Right lobe of liver (tissue), 6 donors: ENCODE measurements at regions not wholly inside any gene's neighbourhood (a gene's known extent, or its start where the extent isn't known, plus 50 kb on each side); places are given as distances from the start of the nearest gene placed in this dataset.

ENCODE experiments used
- ATAC-seq, 4 donors: fragments of 200-7000 bp; cut with Tn5 transposase; one replicate each; pipeline ENCODE4 v1.9.1; 2020; ENCODE audit warnings: mild to moderate bottlenecking in 4 of 4, moderate library complexity in 4 of 4
- DNase-seq, 3 donors: peaks; one replicate each; pipeline ENCODE4 v3.0.0-alpha.2; 2020
- H3K27ac ChIP-seq, 3 donors: fragments of 200-600 bp; one replicate each; pipeline ENCODE4 v1.8.0; 2022
- H3K27me3 ChIP-seq, 2 donors: fragments of 200-600 bp; one replicate each; pipeline ENCODE4 v1.8.0; 2022
- H3K36me3 ChIP-seq, 4 donors: fragments of 200-600 bp; sonication (generic) in 1 of 4; one replicate each; pipeline versions ENCODE4 v1.5.1 to v1.8.0; 2017 to 2022; ENCODE audit warnings: control low read depth in 1 of 4
- H3K4me1 ChIP-seq, 4 donors: fragments of 200-600 bp; sonication (generic) in 1 of 4; one replicate each; pipeline versions ENCODE4 v1.5.1 to v1.8.0; 2017 to 2022; ENCODE audit warnings: control low read depth in 1 of 4
- H3K4me3 ChIP-seq, 3 donors: fragments of 200-600 bp; one replicate each; pipeline ENCODE4 v1.8.0; 2022
- H3K9me3 ChIP-seq, 4 donors: fragments of 200-600 bp; sonication (generic) in 1 of 4; one replicate each; pipeline versions ENCODE4 v1.5.1 to v1.8.0; 2017 to 2022; ENCODE audit warnings: control low read depth in 1 of 4
- POLR2A ChIP-seq: fragments of 450-650 bp; IDR thresholded peaks from one replicate; pipeline ENCODE4 v1.6.1; 2017; ENCODE audit warnings: antibody characterized with exemption, mild to moderate bottlenecking
- WGBS: methylation state at CpG from one replicate; pipeline ENCODE4 v1.1.6; 2018; ENCODE audit warnings: low coverage, low lambda C conversion rate; ENCODE audit not compliant: insufficient coverage; ENCODE audit errors: missing lambda C conversion rate; 5-methylcytosine and 5-hydroxymethylcytosine counted together
- intact Hi-C, 2 donors: fragments of 100-400 bp; cut with DNase I; formaldehyde crosslinking; loops; one replicate each; pipeline versions ENCODE4 v1.11.2 to v1.14.1; 2022
- TF ChIP-seq, protein P1 (sequence below), 4 donors: fragments of 200-600 bp in 3 of 4; fragments of 450-650 bp in 1 of 4; IDR thresholded peaks; one replicate each; pipeline versions ENCODE4 v1.5.1 to v1.8.0; 2016 to 2022; ENCODE audit warnings: antibody characterized with exemption in 4 of 4, mild to moderate bottlenecking in 2 of 4
- donor health status: DM: no; HTN: yes; CAD: no.
- donor health status: DM: no; HTN: no; CAD: no.
- donor health status: DM: no; HTN: no; CAD: no.
- donor health status: DM: no; HTN: yes; CAD: no.
- donor health status: DM: no; HTN: yes; CAD: no.

DNA sequence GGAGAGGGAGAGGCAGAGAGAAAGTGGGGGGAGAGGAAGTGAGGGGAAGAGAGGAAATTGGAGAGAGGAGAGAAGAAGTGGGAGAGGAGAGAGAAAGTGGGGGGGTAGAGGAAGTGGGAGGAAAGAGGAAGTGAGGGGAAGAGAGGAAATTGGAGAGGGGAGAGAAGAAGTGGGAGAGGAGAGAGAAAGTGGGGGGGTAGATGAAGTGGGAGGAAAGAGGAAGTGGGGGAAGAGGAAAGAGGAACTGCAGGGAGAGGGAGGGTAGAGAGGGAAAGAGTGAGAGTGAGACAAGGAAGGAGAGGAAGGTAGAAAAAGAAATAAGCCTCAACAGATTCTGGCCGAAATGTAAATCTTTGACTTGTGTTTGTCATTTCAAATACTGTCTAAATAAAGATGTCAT is 146.6 kb downstream of the KLF12 start:
- intact Hi-C loops, result no loop called here
- 71% methylated on average over 1 of the region's 1 CpG for WGBS
- Histone ChIP-seq H3K9me3 (no peaks in the 10 kb centered on the region), H3K4me1 (peaks cover 0 to 14% (median 0%) of the 10 kb centered on the region in 4 donors), H3K27me3 (no peaks in the 10 kb centered on the region), H3K36me3 (no peaks in the 10 kb centered on the region), H3K4me3 (no peak overlapping the region), H3K27ac (no peak overlapping the region)
- no peak for ATAC-seq
- TF ChIP-seq POLR2A, result no peak
- TF ChIP-seq, protein P1, sequence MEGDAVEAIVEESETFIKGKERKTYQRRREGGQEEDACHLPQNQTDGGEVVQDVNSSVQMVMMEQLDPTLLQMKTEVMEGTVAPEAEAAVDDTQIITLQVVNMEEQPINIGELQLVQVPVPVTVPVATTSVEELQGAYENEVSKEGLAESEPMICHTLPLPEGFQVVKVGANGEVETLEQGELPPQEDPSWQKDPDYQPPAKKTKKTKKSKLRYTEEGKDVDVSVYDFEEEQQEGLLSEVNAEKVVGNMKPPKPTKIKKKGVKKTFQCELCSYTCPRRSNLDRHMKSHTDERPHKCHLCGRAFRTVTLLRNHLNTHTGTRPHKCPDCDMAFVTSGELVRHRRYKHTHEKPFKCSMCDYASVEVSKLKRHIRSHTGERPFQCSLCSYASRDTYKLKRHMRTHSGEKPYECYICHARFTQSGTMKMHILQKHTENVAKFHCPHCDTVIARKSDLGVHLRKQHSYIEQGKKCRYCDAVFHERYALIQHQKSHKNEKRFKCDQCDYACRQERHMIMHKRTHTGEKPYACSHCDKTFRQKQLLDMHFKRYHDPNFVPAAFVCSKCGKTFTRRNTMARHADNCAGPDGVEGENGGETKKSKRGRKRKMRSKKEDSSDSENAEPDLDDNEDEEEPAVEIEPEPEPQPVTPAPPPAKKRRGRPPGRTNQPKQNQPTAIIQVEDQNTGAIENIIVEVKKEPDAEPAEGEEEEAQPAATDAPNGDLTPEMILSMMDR (IDR thresholded peaks at IDR 0.05), result no peak
- no peak for DNase-seq

DNA sequence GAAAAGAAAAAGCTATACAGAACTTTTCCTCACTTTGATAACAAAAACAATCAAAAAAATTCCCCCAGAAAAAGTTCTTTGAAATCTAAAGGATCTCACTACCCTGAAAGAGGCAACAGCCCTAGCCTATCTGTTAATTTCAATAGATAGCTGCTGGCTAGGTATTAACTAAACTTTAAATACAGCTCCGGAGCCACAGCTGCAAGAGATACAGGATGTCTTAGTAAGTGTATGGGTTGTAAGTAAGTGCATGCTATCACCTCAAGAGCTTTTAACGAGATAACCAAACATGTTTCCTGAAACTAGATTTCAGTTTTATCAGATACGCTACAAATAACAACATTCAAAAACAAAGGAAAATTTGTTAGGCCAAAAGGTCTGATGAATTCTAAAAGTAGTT is 148.4 kb downstream of the KLF12 start:
- no peaks in the 10 kb centered on the region for H3K9me3 ChIP-seq
- TF ChIP-seq, protein P1 (IDR thresholded peaks at IDR 0.05), result no peak
- no peak for TF ChIP-seq POLR2A
- no peak for ATAC-seq
- H3K4me3 ChIP-seq, result no peak overlapping the region
- peaks cover 0 to 14% (median 0%) of the 10 kb centered on the region in 4 donors for H3K4me1 ChIP-seq
- H3K27me3 ChIP-seq, result no peaks in the 10 kb centered on the region
- WGBS, result 65% methylated on average over 3 of the region's 3 CpGs
- no peak for DNase-seq
- intact Hi-C loops, result no loop called here
- H3K36me3 ChIP-seq, result no peaks in the 10 kb centered on the region
- no peak overlapping the region for H3K27ac ChIP-seq

DNA sequence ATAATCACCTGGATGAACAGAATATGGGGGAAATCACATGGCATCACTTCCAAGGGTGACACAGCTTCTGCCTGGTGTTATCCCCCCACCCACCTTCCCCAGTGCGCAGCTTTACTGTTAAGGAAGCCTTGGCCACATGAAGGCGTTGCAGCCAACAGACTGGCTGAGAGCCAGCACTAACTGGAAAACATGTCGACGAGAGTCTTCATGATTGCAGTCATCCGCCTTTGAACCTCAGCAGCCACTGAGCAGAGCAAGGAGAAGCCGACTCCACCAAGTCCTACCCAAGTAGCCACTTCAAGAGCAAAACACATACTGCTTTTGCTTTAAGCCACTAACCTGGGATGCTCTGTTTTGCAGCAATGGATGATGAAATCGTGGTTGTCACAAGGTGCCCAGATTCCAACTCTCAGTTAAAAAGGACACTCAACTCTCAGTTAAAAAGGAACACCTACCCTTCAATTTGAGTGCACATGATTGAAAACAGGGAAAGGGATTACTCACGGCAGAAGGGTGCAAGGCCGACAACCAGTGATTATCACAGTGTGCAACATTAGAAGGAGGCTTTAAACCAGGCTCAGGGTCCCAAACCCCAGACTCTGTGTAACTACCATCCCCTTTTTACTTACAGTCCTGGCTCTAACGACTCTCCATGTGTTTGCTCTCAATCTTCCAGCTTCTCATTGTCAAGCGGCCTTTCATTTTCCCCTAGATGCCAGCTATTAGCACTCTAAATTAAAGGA is 149.1 kb downstream of the KLF12 start:
- DNase-seq, result no peak

DNA sequence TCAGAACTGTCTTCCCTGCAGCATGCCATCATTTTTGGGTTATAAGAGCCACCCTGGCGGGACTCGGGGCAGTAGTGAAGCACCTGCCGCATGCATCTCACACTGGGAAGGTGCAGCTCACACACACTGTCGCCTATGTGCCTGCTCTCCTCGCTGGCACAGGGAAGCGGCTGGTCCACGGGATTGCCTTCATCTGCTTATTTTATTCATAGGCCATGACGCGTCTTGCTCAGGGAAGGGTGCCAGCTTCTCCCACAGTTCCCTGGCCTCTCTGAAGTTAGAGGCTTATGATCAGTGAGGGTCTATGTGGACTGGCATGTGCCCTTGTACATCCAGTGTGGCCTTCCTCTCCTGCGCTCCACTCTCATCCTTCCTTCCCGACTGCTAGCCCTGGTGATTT is 150.0 kb downstream of the KLF12 start:
- intact Hi-C loops, result no loop called here
- DNase-seq (no peak), ATAC-seq (no peak)
- Histone ChIP-seq H3K27ac (no peak overlapping the region), H3K9me3 (no peaks in the 10 kb centered on the region), H3K4me1 (peaks cover 0 to 6% (median 0%) of the 10 kb centered on the region in 4 donors), H3K36me3 (no peaks in the 10 kb centered on the region), H3K4me3 (no peak overlapping the region), H3K27me3 (no peaks in the 10 kb centered on the region)
- WGBS, result 90% methylated on average over 6 of the region's 11 CpGs
- TF ChIP-seq, protein P1 (IDR thresholded peaks at IDR 0.05), result no peak
- TF ChIP-seq POLR2A, result no peak

More for the DNA sequence above, 149.1 kb downstream of the KLF12 start:
- Histone ChIP-seq H3K4me3 (no peak overlapping the region), H3K4me1 (peaks cover 0 to 11% (median 0%) of the 10 kb centered on the region in 4 donors), H3K27me3 (no peaks in the 10 kb centered on the region), H3K36me3 (no peaks in the 10 kb centered on the region), H3K27ac (no peak overlapping the region), H3K9me3 (no peaks in the 10 kb centered on the region)
- WGBS, result 56% methylated on average over 7 of the region's 11 CpGs
- TF ChIP-seq, protein P1 (IDR thresholded peaks at IDR 0.05), result no peak
- no peak for TF ChIP-seq POLR2A
- intact Hi-C loops, result no loop called here
- peak in 3 of 4 donors; percentile 15 to 54 (median 31) for ATAC-seq
